Loucy (cell line): ENCODE measurements at regions not wholly inside any gene's neighbourhood (a gene's known extent, or its start where the extent isn't known, plus 50 kb on each side); places are given as distances from the start of the nearest gene placed in this dataset.

Experiments
- H2AFZ ChIP-seq: fragments of 200-600 bp; sonication (generic); 2 replicates; pipeline ENCODE4 v1.6.0; 2016; ENCODE audit warnings: antibody characterized with exemption, mild to moderate bottlenecking, low read length, moderate library complexity
- H3F3A ChIP-seq: fragments of 200-600 bp; 2 replicates; pipeline ENCODE4 v1.6.0; 2016; ENCODE audit warnings: antibody characterized with exemption, low read depth, mild to moderate bottlenecking
- H3K27me3 ChIP-seq: fragments of 200-600 bp; sonication (generic); 2 replicates; pipeline ENCODE4 v1.6.1; 2014; ENCODE audit warnings: low read length, mild to moderate bottlenecking; ENCODE audit not compliant: insufficient read depth, poor library complexity, severe bottlenecking
- H3K36me3 ChIP-seq: fragments of 200-600 bp; sonication (generic); 2 replicates; pipeline ENCODE4 v1.6.1; 2016; ENCODE audit warnings: low read length; ENCODE audit not compliant: insufficient read depth
- H3K4me1 ChIP-seq: fragments of 200-600 bp; sonication (generic); 2 replicates; pipeline ENCODE4 v1.5.1; 2014; ENCODE audit warnings: low read length, mild to moderate bottlenecking; ENCODE audit not compliant: insufficient read depth, poor library complexity, severe bottlenecking
- H3K4me2 ChIP-seq: fragments of 200-600 bp; sonication (generic); 2 replicates; pipeline ENCODE4 v1.6.0; 2014; ENCODE audit warnings: antibody characterized with exemption, low read length, low read depth, mild to moderate bottlenecking; ENCODE audit not compliant: poor library complexity, severe bottlenecking
- H3K4me3 ChIP-seq: fragments of 200-600 bp; sonication (generic); 2 replicates; pipeline ENCODE4 v1.5.1; 2014; ENCODE audit warnings: low read length, mild to moderate bottlenecking, mixed read lengths; ENCODE audit not compliant: poor library complexity, severe bottlenecking
- H3K79me2 ChIP-seq: fragments of 200-600 bp; sonication (generic); 2 replicates; pipeline ENCODE4 v1.6.1; 2014; ENCODE audit warnings: low read length; ENCODE audit not compliant: insufficient read depth
- H3K9ac ChIP-seq: fragments of 200-600 bp; sonication (generic); 2 replicates; pipeline ENCODE4 v1.6.0; 2014; ENCODE audit warnings: mild to moderate bottlenecking, low read depth, low read length, moderate library complexity; ENCODE audit not compliant: poor library complexity, severe bottlenecking
- H3K9me2 ChIP-seq: fragments of 200-600 bp; sonication (generic); replicated peaks from 2 replicates; pipeline ENCODE4 v1.6.1; 2016; ENCODE audit warnings: low read depth, low read length, mixed read lengths
- H3K9me3 ChIP-seq: fragments of 200-600 bp; sonication (generic); 2 replicates; pipeline ENCODE4 v1.6.1; 2014; ENCODE audit warnings: mild to moderate bottlenecking, antibody characterized with exemption, low read length, low read depth; ENCODE audit not compliant: insufficient read depth
- H4K20me1 ChIP-seq: fragments of 200-600 bp; sonication (generic); 2 replicates; pipeline ENCODE4 v1.6.0; 2014; ENCODE audit warnings: antibody characterized with exemption, low read length, mild to moderate bottlenecking; ENCODE audit not compliant: insufficient read depth, poor library complexity, severe bottlenecking
- CTCF ChIP-seq: fragments of 200-600 bp; sonication (generic); conservative IDR thresholded peaks from 2 replicates; pipeline ENCODE4 v1.5.1; 2014; ENCODE audit warnings: mild to moderate bottlenecking, antibody characterized with exemption, low read length
- EZH2phosphoT487 ChIP-seq: fragments of 200-600 bp; IDR thresholded peaks from 2 replicates; pipeline ENCODE4 v1.6.1; 2018; ENCODE audit warnings: antibody characterized with exemption, mild to moderate bottlenecking, moderate library complexity, borderline replicate concordance

DNA sequence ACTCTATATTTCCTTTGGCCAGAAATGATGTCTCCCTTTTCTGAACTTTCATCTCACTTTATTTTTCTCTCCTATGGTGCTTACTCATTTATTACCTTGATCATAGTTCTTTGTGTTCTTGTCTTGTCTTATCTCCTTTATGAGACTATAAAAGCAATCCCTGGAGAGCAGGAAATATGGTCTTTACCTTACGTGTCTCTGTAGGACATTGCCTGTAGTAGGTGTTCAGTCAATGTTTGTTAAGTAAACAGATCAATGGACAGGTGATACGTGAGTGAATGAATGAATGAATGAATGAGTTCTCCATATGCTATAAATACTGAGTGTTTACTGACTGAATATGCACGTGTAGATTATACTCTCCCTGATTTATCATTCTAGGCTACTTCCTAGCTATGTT lies 193.7 kb upstream of the HMGA2 start:
- Histone ChIP-seq H3K9me2 (no peaks in the 10 kb centered on the region), H3K79me2 (no peaks in the 10 kb centered on the region), H3K4me1 (no peaks in the 10 kb centered on the region), H3K4me2 (no peak overlapping the region), H3K4me3 (no peak overlapping the region), H3F3A (no peaks in the 10 kb centered on the region), H3K9ac (no peak overlapping the region), H3K9me3 (no peaks in the 10 kb centered on the region), H3K36me3 (no peaks in the 10 kb centered on the region), H3K27me3 (no peaks in the 10 kb centered on the region), H4K20me1 (no peaks in the 10 kb centered on the region), H2AFZ (no peak overlapping the region)
- no peak for TF ChIP-seq CTCF
- no peak for TF ChIP-seq EZH2phosphoT487

GRCh38 chr12:65631621-65632111 lies 192.6 kb upstream of the HMGA2 start:
- Histone ChIP-seq H3K27me3 (no peaks in the 10 kb centered on the region), H3K9me2 (no peaks in the 10 kb centered on the region), H3K36me3 (no peaks in the 10 kb centered on the region), H3F3A (no peaks in the 10 kb centered on the region), H3K4me1 (no peaks in the 10 kb centered on the region), H3K4me3 (no peak overlapping the region), H3K9ac (no peak overlapping the region), H4K20me1 (no peaks in the 10 kb centered on the region), H3K4me2 (no peak overlapping the region), H3K79me2 (no peaks in the 10 kb centered on the region), H3K9me3 (no peaks in the 10 kb centered on the region), H2AFZ (no peak overlapping the region)
- TF ChIP-seq CTCF: no peak
- no peak for TF ChIP-seq EZH2phosphoT487

DNA sequence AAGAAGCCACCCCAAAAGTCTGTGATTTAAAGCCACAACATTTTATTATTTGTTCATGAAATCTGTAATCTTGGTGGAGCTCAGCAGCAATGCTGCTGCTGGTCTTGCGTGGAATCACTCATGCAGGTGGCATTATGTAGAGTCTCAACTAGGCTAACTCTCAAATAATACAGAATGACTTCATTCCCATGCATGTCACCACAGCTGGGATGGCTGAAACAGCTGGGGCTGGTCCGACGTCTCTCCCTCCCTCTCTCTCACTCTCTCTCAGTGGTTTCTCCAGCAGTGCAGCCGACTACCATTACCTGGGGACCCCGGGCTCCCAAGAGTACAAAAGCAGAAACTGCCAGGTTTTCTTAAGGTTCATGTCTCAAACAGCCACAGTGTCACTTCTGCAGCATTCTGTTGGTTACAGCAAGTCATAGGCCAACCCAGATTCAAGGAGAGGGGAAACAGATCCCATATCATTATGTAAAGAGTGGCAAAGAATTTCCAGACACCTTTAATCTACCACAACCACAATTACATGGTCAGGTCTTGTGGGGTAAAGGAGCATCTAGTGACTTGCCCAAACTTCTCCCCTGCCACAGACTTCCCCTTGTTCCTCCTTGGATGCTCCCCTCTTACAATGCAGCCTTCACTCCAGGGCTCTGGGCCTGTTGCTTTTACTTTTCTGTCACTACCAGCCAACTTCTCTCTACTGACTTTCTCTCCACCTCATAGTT lies 192.0 kb upstream of the HMGA2 start:
- Histone ChIP-seq H3K36me3 (no peaks in the 10 kb centered on the region), H3K4me2 (no peak overlapping the region), H3K9me2 (no peaks in the 10 kb centered on the region), H3K4me3 (no peak overlapping the region), H3K27me3 (no peaks in the 10 kb centered on the region), H3K79me2 (no peaks in the 10 kb centered on the region), H2AFZ (no peak overlapping the region), H4K20me1 (no peaks in the 10 kb centered on the region), H3K4me1 (no peaks in the 10 kb centered on the region), H3K9me3 (no peaks in the 10 kb centered on the region), H3K9ac (no peak overlapping the region), H3F3A (no peaks in the 10 kb centered on the region)
- TF ChIP-seq CTCF: no peak
- no peak for TF ChIP-seq EZH2phosphoT487
